CD14-positive monocyte (primary cell): ENCODE measurements at regions not wholly inside any gene's neighbourhood (a gene's known extent, or its start where the extent isn't known, plus 50 kb on each side); places are given as distances from the start of the nearest gene placed in this dataset.

Experiments used
- DNase-seq, 3 donors: peaks; one replicate each; pipeline ENCODE4 v3.0.0-alpha.2; 2011 to 2022
- H2AFZ ChIP-seq: 2 replicates; pipeline ENCODE4 v1.6.0; 2012; ENCODE audit warnings: mild to moderate bottlenecking, low read depth, low read length, inconsistent platforms; ENCODE audit not compliant: insufficient read depth, poor library complexity, severe bottlenecking
- H3K27ac ChIP-seq, 2 donors: 1 replicate in 1 of 2; 2 replicates in 1 of 2; pipeline ENCODE4 v1.5.1; 2012 to 2013; ENCODE audit warnings: low read length in 2 of 2, control low read depth in 1 of 2, inconsistent platforms in 1 of 2, low read depth in 1 of 2, mild to moderate bottlenecking in 1 of 2
- H3K27me3 ChIP-seq, 2 donors: one replicate each; pipeline versions ENCODE4 v1.6.0 to v1.6.1; 2011 to 2013; ENCODE audit warnings: low read length in 2 of 2; ENCODE audit not compliant: control insufficient read depth in 2 of 2, insufficient read depth in 2 of 2
- H3K36me3 ChIP-seq, 2 donors: replicated peaks in 1 of 2; 1 replicate in 1 of 2; 2 replicates in 1 of 2; pipeline versions ENCODE4 v1.5.1 to v1.6.1; 2012 to 2013; ENCODE audit warnings: low read length in 2 of 2, control low read depth in 1 of 2, inconsistent platforms in 1 of 2, mild to moderate bottlenecking in 1 of 2; ENCODE audit not compliant: insufficient read depth in 2 of 2, control insufficient read depth in 1 of 2
- H3K4me1 ChIP-seq, 2 donors: 1 replicate in 1 of 2; 2 replicates in 1 of 2; pipeline versions ENCODE4 v1.5.1 to v1.6.1; 2012 to 2013; ENCODE audit warnings: low read length in 2 of 2, control low read depth in 1 of 2, inconsistent platforms in 1 of 2, mild to moderate bottlenecking in 1 of 2, moderate library complexity in 1 of 2; ENCODE audit not compliant: insufficient read depth in 2 of 2, control insufficient read depth in 1 of 2
- H3K4me2 ChIP-seq: replicated peaks from 2 replicates; pipeline ENCODE3; 2012; ENCODE audit warnings: low read length, moderate library complexity, mild to moderate bottlenecking; ENCODE audit not compliant: poor library complexity, severe bottlenecking; ENCODE audit errors: extremely low read depth
- H3K4me3 ChIP-seq, 3 experiments: fragments of 200-600 bp in 1 of 3; sonication (generic) in 1 of 3; replicated peaks in 1 of 3; 1 replicate in 2 of 3; 2 replicates in 1 of 3; pipeline ENCODE4 v1.5.1; 2011 to 2013; ENCODE audit warnings: low read length in 3 of 3, mild to moderate bottlenecking in 3 of 3, control low read depth in 2 of 3, low read depth in 2 of 3, inconsistent platforms in 1 of 3, moderate library complexity in 1 of 3
- H3K79me2 ChIP-seq: 2 replicates; pipeline ENCODE4 v1.6.0; 2012; ENCODE audit warnings: mild to moderate bottlenecking, control low read depth, inconsistent platforms, low read length, moderate library complexity; ENCODE audit not compliant: insufficient read depth
- H3K9ac ChIP-seq: 2 replicates; pipeline ENCODE4 v1.6.0; 2017; ENCODE audit warnings: low read length, mild to moderate bottlenecking; ENCODE audit not compliant: insufficient read depth, poor library complexity, severe bottlenecking
- H3K9me3 ChIP-seq, 2 donors: replicated peaks in 1 of 2; 1 replicate in 1 of 2; 2 replicates in 1 of 2; pipeline versions ENCODE4 v1.5.1 to v1.6.1; 2012 to 2013; ENCODE audit warnings: low read length in 2 of 2, control low read depth in 1 of 2; ENCODE audit not compliant: control insufficient read depth in 1 of 2, insufficient read depth in 1 of 2
- H4K20me1 ChIP-seq: 2 replicates; pipeline ENCODE4 v1.6.0; 2012; ENCODE audit warnings: mild to moderate bottlenecking, low read length, control low read depth, moderate library complexity; ENCODE audit not compliant: insufficient read depth
- H3K27ac Mint-ChIP-seq, 7 donors: one replicate each; pipeline ENCODE4 v1.8.0; 2020; ENCODE audit warnings: mild to moderate bottlenecking in 7 of 7, mixed read lengths in 7 of 7, moderate library complexity in 6 of 7, inconsistent platforms in 2 of 7
- H3K27me3 Mint-ChIP-seq, 3 donors: one replicate each; pipeline ENCODE4 v1.8.0; 2021 to 2022; ENCODE audit warnings: low read depth in 3 of 3, mild to moderate bottlenecking in 3 of 3, mixed read lengths in 3 of 3, moderate library complexity in 3 of 3, inconsistent platforms in 1 of 3
- H3K36me3 Mint-ChIP-seq, 2 donors: one replicate each; pipeline ENCODE4 v1.8.0; 2020; ENCODE audit warnings: mixed read lengths in 2 of 2, inconsistent platforms in 1 of 2, mild to moderate bottlenecking in 1 of 2
- H3K4me1 Mint-ChIP-seq: one replicate; pipeline ENCODE4 v1.8.0; 2020; ENCODE audit warnings: mild to moderate bottlenecking, mixed read lengths
- H3K4me3 Mint-ChIP-seq, 2 donors: one replicate each; pipeline ENCODE4 v1.8.0; 2020; ENCODE audit warnings: mild to moderate bottlenecking in 2 of 2, mixed read lengths in 2 of 2, moderate library complexity in 1 of 2
- H3K9me3 Mint-ChIP-seq, 7 donors: one replicate each; pipeline ENCODE4 v1.8.0; 2020 to 2022; ENCODE audit warnings: mixed read lengths in 7 of 7, mild to moderate bottlenecking in 6 of 7, moderate library complexity in 6 of 7, inconsistent platforms in 2 of 7
- WGBS: methylation state at CpG from one replicate; pipeline ENCODE4 v1.1.5; 2013; ENCODE audit warnings: missing lambda C conversion rate; ENCODE audit not compliant: insufficient coverage; 5-methylcytosine and 5-hydroxymethylcytosine counted together
- intact Hi-C, 2 donors: fragments of 100-400 bp; cut with micrococcal nuclease; formaldehyde crosslinking; loops; one replicate each; pipeline versions ENCODE4 v1.15.0 to v1.15.1; 2023
- TF ChIP-seq, protein P1 (sequence below): fragments of 200-600 bp; IDR thresholded peaks from one replicate; pipeline ENCODE4 v1.8.0; 2022; ENCODE audit warnings: antibody characterized with exemption, mild to moderate bottlenecking

DNA sequence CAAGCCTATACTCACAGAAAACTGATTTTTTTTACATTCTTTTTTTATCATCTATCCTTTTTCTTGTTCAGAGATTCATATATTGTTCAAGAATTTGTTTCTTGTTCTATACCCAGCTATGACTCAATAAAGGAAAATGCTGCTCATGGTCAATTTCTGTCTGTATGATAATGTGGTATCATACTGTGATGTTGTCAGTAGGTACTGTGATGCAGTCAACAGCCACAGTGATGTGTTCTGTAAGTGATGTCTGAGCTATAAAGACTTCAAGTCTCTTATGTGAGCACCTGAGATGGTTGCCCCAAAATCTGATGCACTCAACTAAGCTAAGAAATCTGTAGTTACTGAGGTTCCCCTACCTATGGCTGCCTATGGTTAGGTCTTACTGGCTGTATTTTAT is 294.2 kb upstream of the GRIN3A start:
- Histone ChIP-seq H3K9me3 (peaks cover 11 to 19% of the 10 kb centered on the region in 2 donors), H3K79me2 (no peaks in the 10 kb centered on the region), H3K4me1 (no peaks in the 10 kb centered on the region), H3K36me3 (no peaks in the 10 kb centered on the region), H3K9ac (no peak overlapping the region), H2AFZ (no peak overlapping the region), H3K27ac (no peak overlapping the region), H3K4me3 (no peak overlapping the region), H4K20me1 (no peaks in the 10 kb centered on the region), H3K27me3 (no peaks in the 10 kb centered on the region), H3K4me2 (no peak overlapping the region)
- DNase-seq: no peak
- H3K4me3 Mint-ChIP-seq: no peak overlapping the region
- H3K36me3 Mint-ChIP-seq: no peaks in the 10 kb centered on the region
- TF ChIP-seq, protein P1, sequence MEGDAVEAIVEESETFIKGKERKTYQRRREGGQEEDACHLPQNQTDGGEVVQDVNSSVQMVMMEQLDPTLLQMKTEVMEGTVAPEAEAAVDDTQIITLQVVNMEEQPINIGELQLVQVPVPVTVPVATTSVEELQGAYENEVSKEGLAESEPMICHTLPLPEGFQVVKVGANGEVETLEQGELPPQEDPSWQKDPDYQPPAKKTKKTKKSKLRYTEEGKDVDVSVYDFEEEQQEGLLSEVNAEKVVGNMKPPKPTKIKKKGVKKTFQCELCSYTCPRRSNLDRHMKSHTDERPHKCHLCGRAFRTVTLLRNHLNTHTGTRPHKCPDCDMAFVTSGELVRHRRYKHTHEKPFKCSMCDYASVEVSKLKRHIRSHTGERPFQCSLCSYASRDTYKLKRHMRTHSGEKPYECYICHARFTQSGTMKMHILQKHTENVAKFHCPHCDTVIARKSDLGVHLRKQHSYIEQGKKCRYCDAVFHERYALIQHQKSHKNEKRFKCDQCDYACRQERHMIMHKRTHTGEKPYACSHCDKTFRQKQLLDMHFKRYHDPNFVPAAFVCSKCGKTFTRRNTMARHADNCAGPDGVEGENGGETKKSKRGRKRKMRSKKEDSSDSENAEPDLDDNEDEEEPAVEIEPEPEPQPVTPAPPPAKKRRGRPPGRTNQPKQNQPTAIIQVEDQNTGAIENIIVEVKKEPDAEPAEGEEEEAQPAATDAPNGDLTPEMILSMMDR: no peak
- H3K27ac Mint-ChIP-seq: no peak overlapping the region
- peaks cover 2 to 18% (median 6%) of the 10 kb centered on the region in 7 donors for H3K9me3 Mint-ChIP-seq
- peaks cover 0 to 2% (median 0%) of the 10 kb centered on the region in 3 donors for H3K27me3 Mint-ChIP-seq
- H3K4me1 Mint-ChIP-seq: no peaks in the 10 kb centered on the region
- intact Hi-C loops: no loop called here

DNA sequence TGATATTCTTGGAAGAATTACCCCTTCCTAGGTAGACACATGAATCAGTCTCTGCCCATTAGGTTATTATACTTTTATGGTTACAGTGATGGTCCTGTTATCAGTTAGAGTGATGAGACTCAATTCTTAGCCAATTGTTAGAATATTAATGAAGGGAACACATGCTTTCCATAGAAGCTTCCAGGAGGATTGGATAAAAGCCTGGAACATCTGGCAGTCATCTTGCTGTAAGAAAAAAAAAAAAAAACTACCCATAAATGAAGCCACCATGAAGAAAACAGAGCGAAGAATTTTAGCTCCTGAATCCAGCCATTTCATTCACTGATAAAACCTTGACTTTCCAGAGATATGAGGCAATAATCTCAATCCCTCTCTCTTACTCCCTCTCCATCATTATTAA is 262.5 kb upstream of the GRIN3A start:
- no CpG with 5 or more reads among the region's 1 CpG for WGBS
- Mint-ChIP-seq H3K27me3 (peaks cover 0 to 1% (median 0%) of the 10 kb centered on the region in 3 donors), H3K4me3 (no peak overlapping the region), H3K36me3 (no peaks in the 10 kb centered on the region), H3K9me3 (peaks cover 0 to 5% (median 0%) of the 10 kb centered on the region in 7 donors), H3K27ac (no peak overlapping the region), H3K4me1 (no peaks in the 10 kb centered on the region)
- no peak overlapping the region for H3K9ac ChIP-seq
- H2AFZ ChIP-seq: no peak overlapping the region
- intact Hi-C loops: no loop called here
- TF ChIP-seq, protein P1: no peak
- no peaks in the 10 kb centered on the region for H3K27me3 ChIP-seq
- H3K4me1 ChIP-seq: no peaks in the 10 kb centered on the region
- H3K9me3 ChIP-seq: no peaks in the 10 kb centered on the region
- H4K20me1 ChIP-seq: no peaks in the 10 kb centered on the region
- H3K27ac ChIP-seq: no peak overlapping the region
- no peaks in the 10 kb centered on the region for H3K36me3 ChIP-seq
- no peak overlapping the region for H3K4me3 ChIP-seq
- no peak overlapping the region for H3K4me2 ChIP-seq
- H3K79me2 ChIP-seq: no peaks in the 10 kb centered on the region
- no peak for DNase-seq
